K562 (cell line): ENCODE measurements at regions not wholly inside any gene's neighbourhood (a gene's known extent, or its start where the extent isn't known, plus 50 kb on each side); places are given as distances from the start of the nearest gene placed in this dataset.

Experiments used
- ATAC-seq: fragments of 200-7000 bp; cut with Tn5 transposase; 3 replicates; pipeline ENCODE4 v1.9.1; 2020; ENCODE audit warnings: moderate library complexity
- BruUV-seq: library from RNA; stranded (reverse); fragments of 400-500 nt; replicated peaks from 2 replicates; lab custom pipeline; 2021; lab: Mats Ljungman, UMichigan
- CTCF ChIA-PET: fragments of 300-600 bp; formaldehyde crosslinking; extraction: SDS; loops from one replicate; lab custom pipeline; 2021; ENCODE audit warnings: low intra/inter-chr PET ratio; lab: Yijun Ruan, JAX
- POLR2A ChIA-PET: fragments of 300-600, 350-650 bp; sonication (Branson Sonifier 250); formaldehyde crosslinking; extraction: SDS; loops from one replicate; lab custom pipeline; 2021; ENCODE audit warnings: antibody characterized with exemption, inconsistent platforms; lab: Yijun Ruan, JAX
- DNase-seq, 4 experiments: peaks; one replicate each; pipeline versions ENCODE4 v3.0.0 to v3.0.0-alpha.2; 2011 to 2018; ENCODE audit warnings: low spot score in 3 of 4, mixed read lengths in 3 of 4; ENCODE audit errors: extremely low read depth in 1 of 4
- FAIRE-seq: peaks from 2 replicates; lab custom pipeline; 2011; peaks lifted over from hg19 to GRCh38; lab: Jason Lieb, UNC
- H2AFZ ChIP-seq: 2 replicates; pipeline ENCODE4 v1.6.0; 2011; ENCODE audit warnings: low read depth, low read length, control low read depth, inconsistent platforms
- H3K27ac ChIP-seq: fragments of 200-600 bp; 3 replicates; pipeline ENCODE4 v1.8.0; 2011; ENCODE audit warnings: low read depth, mild to moderate bottlenecking, control low read depth, inconsistent platforms, low read length, moderate library complexity, mixed read lengths; ENCODE audit errors: extremely low read depth
- H3K27me3 ChIP-seq, 2 experiments: fragments of 300-600 bp in 1 of 2; 2 replicates in 1 of 2; 3 replicates in 1 of 2; pipeline versions ENCODE4 v1.6.0 to v1.8.0; 2011; ENCODE audit warnings: inconsistent platforms in 2 of 2, low read length in 2 of 2, mild to moderate bottlenecking in 1 of 2, mixed read lengths in 1 of 2, moderate library complexity in 1 of 2; ENCODE audit not compliant: control insufficient read depth in 2 of 2, insufficient read depth in 2 of 2
- H3K36me3 ChIP-seq: fragments of 300-600 bp; 3 replicates; pipeline ENCODE4 v1.8.0; 2011; ENCODE audit warnings: mild to moderate bottlenecking, low read length, inconsistent platforms; ENCODE audit not compliant: control insufficient read depth, insufficient read depth
- H3K4me1 ChIP-seq, 2 experiments: fragments of 200-600 bp in 1 of 2; replicated peaks in 1 of 2; 2 replicates in 1 of 2; 3 replicates in 1 of 2; pipeline versions ENCODE4 v1.5.1 to v1.8.0; 2011; ENCODE audit warnings: inconsistent platforms in 2 of 2, low read length in 2 of 2, mild to moderate bottlenecking in 1 of 2, mixed read lengths in 1 of 2, moderate library complexity in 1 of 2; ENCODE audit not compliant: control insufficient read depth in 2 of 2, insufficient read depth in 2 of 2
- H3K4me2 ChIP-seq: 2 replicates; pipeline ENCODE4 v1.6.1; 2011; ENCODE audit warnings: low read length, control low read depth, inconsistent platforms, mixed read lengths; ENCODE audit not compliant: insufficient read depth
- H3K4me3 ChIP-seq: fragments of 200-600 bp; sonication (generic), shearing (Covaris generic); 2 replicates; pipeline ENCODE4 v1.5.1; 2016; ENCODE audit warnings: control low read depth, inconsistent platforms
- H3K79me2 ChIP-seq: fragments of 200-600 bp; 3 replicates; pipeline ENCODE4 v1.8.0; 2011; ENCODE audit warnings: low read length, inconsistent platforms; ENCODE audit not compliant: control insufficient read depth, insufficient read depth
- H3K9ac ChIP-seq, 2 experiments: 2 replicates each; pipeline versions ENCODE4 v1.6.0 to v1.6.1; 2011; ENCODE audit warnings: low read depth in 2 of 2, low read length in 2 of 2, control low read depth in 1 of 2, inconsistent platforms in 1 of 2, mild to moderate bottlenecking in 1 of 2, mixed read lengths in 1 of 2; ENCODE audit not compliant: insufficient read depth in 1 of 2
- H3K9me1 ChIP-seq: one replicate; pipeline ENCODE4 v1.6.0; 2011; ENCODE audit warnings: inconsistent platforms, mild to moderate bottlenecking, low read length, moderate library complexity; ENCODE audit not compliant: control insufficient read depth, insufficient read depth
- H3K9me3 ChIP-seq: replicated peaks from 2 replicates; pipeline ENCODE4 v1.5.1; 2011; ENCODE audit warnings: low read depth, low read length, inconsistent platforms; ENCODE audit not compliant: control insufficient read depth, insufficient read depth
- H4K20me1 ChIP-seq: replicated peaks from 2 replicates; pipeline ENCODE4 v1.6.1; 2011; ENCODE audit warnings: low read length, inconsistent platforms, mixed read lengths; ENCODE audit not compliant: control insufficient read depth, insufficient read depth
- CEBPG ChIP-seq, 3 experiments: fragments of 200-800 bp in 1 of 3; sonication (Bioruptor generic) in 1 of 3; sonication (generic) in 1 of 3; formaldehyde crosslinking in 1 of 3; IDR thresholded peaks in 2 of 3; conservative IDR thresholded peaks in 1 of 3; 2 replicates each; pipeline versions ENCODE4 v1.6.1 to v1.8.0; 2016 to 2022; ENCODE audit warnings: missing compliant biosample characterization in 2 of 3, missing genetic modification characterization in 2 of 3, mild to moderate bottlenecking in 1 of 3, missing genetic modification reagents in 1 of 3
- EHMT2 ChIP-seq: fragments of 450-650 bp; IDR thresholded peaks from 2 replicates; pipeline ENCODE4 v1.6.1; 2018; ENCODE audit warnings: antibody characterized with exemption
- ESRRA ChIP-seq: fragments of 450-650 bp; IDR thresholded peaks from 2 replicates; pipeline ENCODE4 v1.6.1; 2014; ENCODE audit warnings: low read depth, mild to moderate bottlenecking, moderate library complexity, borderline replicate concordance
- HDAC8 ChIP-seq: fragments of 450-650 bp; IDR thresholded peaks from 2 replicates; pipeline ENCODE4 v1.6.1; 2016; ENCODE audit warnings: mild to moderate bottlenecking, missing genetic modification characterization, moderate library complexity, missing compliant biosample characterization
- MAFG ChIP-seq: fragments of 450-650 bp; conservative IDR thresholded peaks from 2 replicates; pipeline ENCODE4 v1.6.1; 2016; ENCODE audit warnings: missing genetic modification characterization, missing compliant biosample characterization
- NFATC3 ChIP-seq: fragments of 450-650 bp; IDR thresholded peaks from 2 replicates; pipeline ENCODE4 v1.6.1; 2017; ENCODE audit warnings: mild to moderate bottlenecking
- NR2F6 ChIP-seq: fragments of 450-650 bp; formaldehyde crosslinking; IDR thresholded peaks from 2 replicates; pipeline ENCODE4 v1.4.0; 2020; ENCODE audit warnings: mild to moderate bottlenecking
- RB1 ChIP-seq: fragments of 450-650 bp; IDR thresholded peaks from 2 replicates; pipeline ENCODE4 v1.6.1; 2017; ENCODE audit warnings: low read depth, mild to moderate bottlenecking
- SMARCC2 ChIP-seq: fragments of 450-650 bp; IDR thresholded peaks from 2 replicates; pipeline ENCODE4 v1.6.1; 2017; ENCODE audit warnings: antibody characterized with exemption, moderate library complexity, mild to moderate bottlenecking, low read depth
- STAT5B ChIP-seq: fragments of 250-450 bp; sonication (Bioruptor Pico); IDR thresholded peaks from 2 replicates; pipeline ENCODE4 v1.8.0; 2021; ENCODE audit warnings: mild to moderate bottlenecking, inconsistent platforms
- TAF1 ChIP-seq: IDR thresholded peaks from 2 replicates; pipeline ENCODE4 v1.6.1; 2011; ENCODE audit warnings: mild to moderate bottlenecking, low read length, moderate library complexity; ENCODE audit not compliant: insufficient read depth, control insufficient read depth, severe bottlenecking; ENCODE audit errors: extremely low read depth
- ZNF224 ChIP-seq: sonication (generic); formaldehyde crosslinking; IDR thresholded peaks from 2 replicates; pipeline ENCODE4 v1.8.0; 2022; ENCODE audit warnings: mild to moderate bottlenecking, missing genetic modification reagents
- WGBS: fragments of 100-300 bp; shearing (Covaris generic); methylation state at CpG from one replicate; pipeline ENCODE4 v1.1.6; 2016; ENCODE audit warnings: low coverage, mixed read lengths; ENCODE audit not compliant: insufficient coverage; ENCODE audit errors: missing lambda C conversion rate; 5-methylcytosine and 5-hydroxymethylcytosine counted together
- in situ Hi-C: fragments of 300-500 bp; cut with MboI; formaldehyde crosslinking; loops from 4 replicates; pipeline ENCODE4 v1.15.0; 2018; ENCODE audit warnings: inconsistent platforms, mixed read lengths
- intact Hi-C: fragments of 100-400 bp; cut with micrococcal nuclease; formaldehyde crosslinking; loops from 2 replicates; pipeline ENCODE4 v1.14.2; 2022
- TF ChIP-seq, protein P1 (sequence below): sonication (generic); formaldehyde crosslinking; IDR thresholded peaks from 2 replicates; pipeline ENCODE4 v1.8.0; 2022; ENCODE audit warnings: mild to moderate bottlenecking, missing genetic modification reagents
- TF ChIP-seq, protein P2 (sequence below): fragments of 250-450 bp; sonication (Bioruptor Pico); IDR thresholded peaks from 2 replicates; pipeline ENCODE4 v1.8.0; 2021; ENCODE audit warnings: moderate library complexity, mild to moderate bottlenecking, inconsistent platforms
- TF ChIP-seq, protein P3 (sequence below): fragments of 150-350 bp; conservative IDR thresholded peaks from 2 replicates; pipeline ENCODE4 v1.6.1; 2014; ENCODE audit warnings: low read length

DNA sequence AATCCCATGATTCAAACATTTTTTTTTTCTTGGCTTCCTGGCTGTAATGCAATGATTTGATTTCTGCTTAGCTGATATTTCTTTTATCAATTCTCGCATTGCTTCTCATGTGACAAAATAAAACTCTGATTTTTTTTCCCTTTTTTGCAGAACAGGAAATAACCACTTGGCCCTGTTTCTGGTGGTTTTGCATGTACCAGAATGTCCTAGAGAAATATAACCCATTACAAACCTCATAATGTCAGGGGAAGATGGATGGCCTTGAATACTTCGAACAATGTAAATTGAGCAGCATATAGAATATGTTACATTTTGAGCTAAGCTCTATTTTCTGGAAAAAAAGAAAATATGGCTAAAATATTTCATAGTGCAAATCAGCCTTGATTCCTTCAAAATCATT is 275.6 kb downstream of the RAP2B start:
- ATAC-seq (no peak), DNase-seq (no peak), FAIRE-seq (no peak)
- CTCF ChIA-PET: no interaction called here
- Histone ChIP-seq H3K9me3 (no peaks in the 10 kb centered on the region), H4K20me1 (no peaks in the 10 kb centered on the region), H2AFZ (no peak overlapping the region), H3K27me3 (no peaks in the 10 kb centered on the region), H3K4me3 (no peak overlapping the region), H3K27ac (no peak overlapping the region), H3K9me1 (no peaks in the 10 kb centered on the region), H3K4me1 (no peaks in the 10 kb centered on the region), H3K79me2 (no peaks in the 10 kb centered on the region), H3K9ac (no peak overlapping the region), H3K36me3 (no peaks in the 10 kb centered on the region), H3K4me2 (no peak overlapping the region)
- BruUV-seq: no TSS peak
- POLR2A ChIA-PET: no interaction called here
- WGBS: 6% methylated on average over 2 of the region's 2 CpGs
- intact Hi-C loops (no loop called here), in situ Hi-C loops (no loop called here)
- TF ChIP-seq CEBPG (CRISPR knock-in tag; IDR thresholded peaks at IDR 0.05) (no peak), CEBPG (tag; conservative IDR thresholded peaks at IDR 0.05 in 1 of 2, IDR thresholded peaks at IDR 0.05 in 1 of 2) (no peak), TAF1 (no peak), NR2F6 (no peak), ESRRA (no peak), HDAC8 (tag) (no peak), NFATC3 (no peak), RB1 (no peak), STAT5B (CRISPR knock-in tag) (no peak), ZNF224 (CRISPR knock-in tag) (no peak), MAFG (tag) (no peak), SMARCC2 (no peak), EHMT2 (no peak)
- TF ChIP-seq, protein P1, sequence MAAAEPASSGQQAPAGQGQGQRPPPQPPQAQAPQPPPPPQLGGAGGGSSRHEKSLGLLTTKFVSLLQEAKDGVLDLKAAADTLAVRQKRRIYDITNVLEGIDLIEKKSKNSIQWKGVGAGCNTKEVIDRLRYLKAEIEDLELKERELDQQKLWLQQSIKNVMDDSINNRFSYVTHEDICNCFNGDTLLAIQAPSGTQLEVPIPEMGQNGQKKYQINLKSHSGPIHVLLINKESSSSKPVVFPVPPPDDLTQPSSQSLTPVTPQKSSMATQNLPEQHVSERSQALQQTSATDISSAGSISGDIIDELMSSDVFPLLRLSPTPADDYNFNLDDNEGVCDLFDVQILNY: no peak
- TF ChIP-seq, protein P2, sequence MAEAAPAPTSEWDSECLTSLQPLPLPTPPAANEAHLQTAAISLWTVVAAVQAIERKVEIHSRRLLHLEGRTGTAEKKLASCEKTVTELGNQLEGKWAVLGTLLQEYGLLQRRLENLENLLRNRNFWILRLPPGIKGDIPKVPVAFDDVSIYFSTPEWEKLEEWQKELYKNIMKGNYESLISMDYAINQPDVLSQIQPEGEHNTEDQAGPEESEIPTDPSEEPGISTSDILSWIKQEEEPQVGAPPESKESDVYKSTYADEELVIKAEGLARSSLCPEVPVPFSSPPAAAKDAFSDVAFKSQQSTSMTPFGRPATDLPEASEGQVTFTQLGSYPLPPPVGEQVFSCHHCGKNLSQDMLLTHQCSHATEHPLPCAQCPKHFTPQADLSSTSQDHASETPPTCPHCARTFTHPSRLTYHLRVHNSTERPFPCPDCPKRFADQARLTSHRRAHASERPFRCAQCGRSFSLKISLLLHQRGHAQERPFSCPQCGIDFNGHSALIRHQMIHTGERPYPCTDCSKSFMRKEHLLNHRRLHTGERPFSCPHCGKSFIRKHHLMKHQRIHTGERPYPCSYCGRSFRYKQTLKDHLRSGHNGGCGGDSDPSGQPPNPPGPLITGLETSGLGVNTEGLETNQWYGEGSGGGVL (CRISPR knock-in tag): no peak
- TF ChIP-seq, protein P3, sequence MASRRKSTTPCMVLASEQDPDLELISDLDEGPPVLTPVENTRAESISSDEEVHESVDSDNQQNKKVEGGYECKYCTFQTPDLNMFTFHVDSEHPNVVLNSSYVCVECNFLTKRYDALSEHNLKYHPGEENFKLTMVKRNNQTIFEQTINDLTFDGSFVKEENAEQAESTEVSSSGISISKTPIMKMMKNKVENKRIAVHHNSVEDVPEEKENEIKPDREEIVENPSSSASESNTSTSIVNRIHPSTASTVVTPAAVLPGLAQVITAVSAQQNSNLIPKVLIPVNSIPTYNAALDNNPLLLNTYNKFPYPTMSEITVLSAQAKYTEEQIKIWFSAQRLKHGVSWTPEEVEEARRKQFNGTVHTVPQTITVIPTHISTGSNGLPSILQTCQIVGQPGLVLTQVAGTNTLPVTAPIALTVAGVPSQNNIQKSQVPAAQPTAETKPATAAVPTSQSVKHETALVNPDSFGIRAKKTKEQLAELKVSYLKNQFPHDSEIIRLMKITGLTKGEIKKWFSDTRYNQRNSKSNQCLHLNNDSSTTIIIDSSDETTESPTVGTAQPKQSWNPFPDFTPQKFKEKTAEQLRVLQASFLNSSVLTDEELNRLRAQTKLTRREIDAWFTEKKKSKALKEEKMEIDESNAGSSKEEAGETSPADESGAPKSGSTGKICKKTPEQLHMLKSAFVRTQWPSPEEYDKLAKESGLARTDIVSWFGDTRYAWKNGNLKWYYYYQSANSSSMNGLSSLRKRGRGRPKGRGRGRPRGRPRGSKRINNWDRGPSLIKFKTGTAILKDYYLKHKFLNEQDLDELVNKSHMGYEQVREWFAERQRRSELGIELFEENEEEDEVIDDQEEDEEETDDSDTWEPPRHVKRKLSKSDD: no peak
